Hepatocyte (in vitro differentiated cells): ENCODE measurements at regions not wholly inside any gene's neighbourhood (a gene's known extent, or its start where the extent isn't known, plus 50 kb on each side); places are given as distances from the start of the nearest gene placed in this dataset.
A peak's percentile ranks its signal among the peaks of the same experiment; 100 is the strongest.

ENCODE experiments used
- DNase-seq: peaks from one replicate; pipeline ENCODE4 v3.0.0-alpha.2; 2016; ENCODE audit warnings: low spot score
- H2AFZ ChIP-seq: fragments of 200-600 bp; sonication (generic); 2 replicates; pipeline ENCODE4 v1.6.0; 2016; ENCODE audit warnings: antibody characterized with exemption, mild to moderate bottlenecking
- H3K27ac ChIP-seq: fragments of 200-600 bp; sonication (generic); 2 replicates; pipeline ENCODE4 v1.5.1; 2016; ENCODE audit warnings: mild to moderate bottlenecking
- H3K27me3 ChIP-seq: fragments of 200-600 bp; sonication (generic); 2 replicates; pipeline ENCODE4 v1.6.1; 2016
- H3K36me3 ChIP-seq: fragments of 200-600 bp; sonication (generic); replicated peaks from 2 replicates; pipeline ENCODE4 v1.5.1; 2016; ENCODE audit warnings: low read depth; ENCODE audit not compliant: insufficient read depth
- H3K4me1 ChIP-seq: fragments of 200-600 bp; sonication (generic); 2 replicates; pipeline ENCODE4 v1.5.1; 2016; ENCODE audit warnings: mild to moderate bottlenecking, moderate library complexity; ENCODE audit not compliant: insufficient read depth
- H3K4me2 ChIP-seq: fragments of 200-600 bp; sonication (generic); 2 replicates; pipeline ENCODE4 v1.6.0; 2016
- H3K4me3 ChIP-seq: fragments of 200-600 bp; sonication (generic); 2 replicates; pipeline ENCODE4 v1.5.1; 2016; ENCODE audit warnings: mild to moderate bottlenecking
- H3K79me2 ChIP-seq: fragments of 200-600 bp; sonication (generic); 2 replicates; pipeline ENCODE4 v1.6.0; 2017; ENCODE audit warnings: mild to moderate bottlenecking
- H3K9me2 ChIP-seq: fragments of 200-600 bp; sonication (generic); replicated peaks from 2 replicates; pipeline ENCODE4 v1.6.0; 2017; ENCODE audit warnings: mild to moderate bottlenecking; ENCODE audit not compliant: insufficient read depth
- H3K9me3 ChIP-seq: fragments of 200-600 bp; sonication (generic); 2 replicates; pipeline ENCODE4 v1.5.1; 2016; ENCODE audit warnings: low read depth, mild to moderate bottlenecking
- H4K20me1 ChIP-seq: fragments of 200-600 bp; sonication (generic); 2 replicates; pipeline ENCODE4 v1.6.0; 2016; ENCODE audit warnings: mild to moderate bottlenecking; ENCODE audit not compliant: insufficient read depth, poor library complexity, severe bottlenecking
- EZH2 ChIP-seq: fragments of 200-600 bp; sonication (generic); IDR thresholded peaks from 2 replicates; pipeline ENCODE4 v1.6.1; 2016; ENCODE audit warnings: antibody characterized with exemption, mild to moderate bottlenecking, borderline replicate concordance
- EZH2phosphoT487 ChIP-seq: fragments of 200-600 bp; sonication (generic); IDR thresholded peaks from one replicate; pipeline ENCODE4 v1.6.1; 2018; ENCODE audit warnings: antibody characterized with exemption, mild to moderate bottlenecking, low read depth, moderate library complexity; ENCODE audit not compliant: unreplicated experiment, severe bottlenecking
- WGBS: methylation state at CpG from one replicate; pipeline ENCODE4 v1.1.6; 2016; ENCODE audit warnings: low lambda C conversion rate; ENCODE audit errors: missing lambda C conversion rate; 5-methylcytosine and 5-hydroxymethylcytosine counted together
- TF ChIP-seq, protein P1 (sequence below): fragments of 200-600 bp; sonication (generic); IDR thresholded peaks from 2 replicates; pipeline ENCODE4 v1.5.1; 2016; ENCODE audit warnings: antibody characterized with exemption, mild to moderate bottlenecking; ENCODE audit not compliant: poor library complexity

DNA sequence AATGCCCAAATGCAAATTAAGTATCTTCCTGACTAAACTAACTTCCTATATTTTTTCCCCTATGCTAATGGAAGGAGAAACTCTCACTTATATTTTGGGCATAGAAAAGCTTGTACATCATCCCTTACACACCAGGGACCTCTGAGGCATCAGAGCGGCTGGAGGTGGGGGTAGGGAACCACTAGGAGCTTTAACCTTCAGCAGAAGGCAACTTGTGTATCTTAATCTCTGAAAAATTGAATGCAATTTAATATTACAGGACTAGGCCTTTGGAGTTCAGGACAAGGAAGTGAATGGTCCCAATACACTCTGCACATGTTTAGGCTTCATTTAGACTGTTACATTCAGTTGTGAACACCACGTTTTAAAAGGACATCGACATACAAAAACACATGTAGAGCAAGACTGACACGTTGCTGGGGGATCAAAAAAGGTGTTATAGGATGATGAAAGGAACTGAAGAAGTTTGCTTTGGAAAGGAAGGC is 85.9 kb downstream of the NAV1 start:
- H3K36me3 ChIP-seq: no peaks in the 10 kb centered on the region
- TF ChIP-seq EZH2 (no peak), EZH2phosphoT487 (no peak)
- TF ChIP-seq, protein P1, sequence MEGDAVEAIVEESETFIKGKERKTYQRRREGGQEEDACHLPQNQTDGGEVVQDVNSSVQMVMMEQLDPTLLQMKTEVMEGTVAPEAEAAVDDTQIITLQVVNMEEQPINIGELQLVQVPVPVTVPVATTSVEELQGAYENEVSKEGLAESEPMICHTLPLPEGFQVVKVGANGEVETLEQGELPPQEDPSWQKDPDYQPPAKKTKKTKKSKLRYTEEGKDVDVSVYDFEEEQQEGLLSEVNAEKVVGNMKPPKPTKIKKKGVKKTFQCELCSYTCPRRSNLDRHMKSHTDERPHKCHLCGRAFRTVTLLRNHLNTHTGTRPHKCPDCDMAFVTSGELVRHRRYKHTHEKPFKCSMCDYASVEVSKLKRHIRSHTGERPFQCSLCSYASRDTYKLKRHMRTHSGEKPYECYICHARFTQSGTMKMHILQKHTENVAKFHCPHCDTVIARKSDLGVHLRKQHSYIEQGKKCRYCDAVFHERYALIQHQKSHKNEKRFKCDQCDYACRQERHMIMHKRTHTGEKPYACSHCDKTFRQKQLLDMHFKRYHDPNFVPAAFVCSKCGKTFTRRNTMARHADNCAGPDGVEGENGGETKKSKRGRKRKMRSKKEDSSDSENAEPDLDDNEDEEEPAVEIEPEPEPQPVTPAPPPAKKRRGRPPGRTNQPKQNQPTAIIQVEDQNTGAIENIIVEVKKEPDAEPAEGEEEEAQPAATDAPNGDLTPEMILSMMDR: no peak
- H3K9me2 ChIP-seq: no peaks in the 10 kb centered on the region
- no peaks in the 10 kb centered on the region for H3K27me3 ChIP-seq
- DNase-seq: no peak
- H3K4me3 ChIP-seq: no peak overlapping the region
- 77% methylated on average over 4 of the region's 4 CpGs for WGBS
- H4K20me1 ChIP-seq: no peaks in the 10 kb centered on the region
- no peak overlapping the region for H3K27ac ChIP-seq
- no peak overlapping the region for H2AFZ ChIP-seq
- peaks cover 4% of the 10 kb centered on the region for H3K4me1 ChIP-seq
- no peaks in the 10 kb centered on the region for H3K79me2 ChIP-seq
- H3K9me3 ChIP-seq: no peaks in the 10 kb centered on the region
- no peak overlapping the region for H3K4me2 ChIP-seq

DNA sequence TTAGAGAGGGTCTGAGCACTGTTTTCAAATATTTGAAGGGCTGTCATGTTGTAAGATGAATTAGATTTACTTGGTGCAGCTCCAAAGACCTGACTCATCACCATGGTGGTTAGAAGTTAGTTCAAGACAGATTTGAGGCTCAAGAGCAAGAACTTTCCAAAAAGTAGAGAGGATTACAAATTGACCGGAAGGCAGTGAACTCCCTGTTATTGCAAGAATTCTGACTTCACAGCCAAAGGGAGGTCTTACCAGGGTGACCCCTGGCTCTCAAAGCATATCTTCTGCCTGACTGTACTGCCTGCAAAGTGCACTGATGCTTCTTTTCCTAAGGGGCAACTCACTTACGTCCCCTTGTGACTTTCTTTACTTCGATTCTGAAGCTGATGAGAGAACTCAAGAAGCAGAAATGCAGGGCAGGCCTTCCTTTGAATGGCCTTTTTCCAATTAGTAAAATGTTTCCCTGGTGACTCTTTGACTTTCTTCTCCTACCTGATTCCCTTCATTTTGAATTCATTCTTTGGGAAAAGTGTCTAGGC is 86.4 kb downstream of the NAV1 start:
- Histone ChIP-seq H3K4me1 (peaks cover 4% of the 10 kb centered on the region), H3K27me3 (no peaks in the 10 kb centered on the region), H3K9me2 (no peaks in the 10 kb centered on the region), H3K9me3 (no peaks in the 10 kb centered on the region), H3K27ac (peak overlapping the region; percentile 18), H3K36me3 (no peaks in the 10 kb centered on the region), H3K79me2 (no peaks in the 10 kb centered on the region), H2AFZ (no peak overlapping the region), H3K4me2 (no peak overlapping the region), H3K4me3 (no peak overlapping the region), H4K20me1 (no peaks in the 10 kb centered on the region)
- no peak for DNase-seq
- TF ChIP-seq, protein P1: no peak
- TF ChIP-seq EZH2phosphoT487 (no peak), EZH2 (no peak)
- WGBS: 87% methylated on average over 3 of the region's 3 CpGs

DNA sequence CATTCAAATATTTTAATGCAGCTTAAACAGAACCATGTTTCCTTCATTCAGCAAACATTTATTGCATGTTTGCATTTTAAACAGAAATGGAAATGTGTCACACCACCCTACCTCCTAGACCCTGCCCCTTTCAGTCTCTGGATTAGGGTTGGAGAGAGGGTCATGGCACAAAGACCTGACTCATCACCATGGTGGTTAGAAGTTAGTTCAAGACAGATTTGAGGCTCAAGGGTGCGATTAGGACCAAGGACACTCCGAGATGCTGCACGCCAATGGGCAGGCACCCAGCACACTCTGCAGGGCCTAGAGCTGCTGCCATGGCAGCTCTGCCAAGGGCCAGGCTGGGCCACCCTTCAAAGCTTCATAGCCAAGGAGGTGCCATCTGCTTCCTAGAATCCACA is 86.9 kb downstream of the NAV1 start:
- no peaks in the 10 kb centered on the region for H3K9me2 ChIP-seq
- H3K27ac ChIP-seq: peak overlapping the region; percentile 18
- 98% methylated on average over 3 of the region's 3 CpGs for WGBS
- H3K4me3 ChIP-seq: no peak overlapping the region
- H3K4me2 ChIP-seq: no peak overlapping the region
- no peak for TF ChIP-seq EZH2
- TF ChIP-seq EZH2phosphoT487: no peak
- TF ChIP-seq, protein P1: no peak
- H2AFZ ChIP-seq: no peak overlapping the region
- H3K36me3 ChIP-seq: no peaks in the 10 kb centered on the region
- DNase-seq: no peak
- no peaks in the 10 kb centered on the region for H3K79me2 ChIP-seq
- H3K4me1 ChIP-seq: peaks cover 4% of the 10 kb centered on the region
- no peaks in the 10 kb centered on the region for H3K9me3 ChIP-seq
- no peaks in the 10 kb centered on the region for H4K20me1 ChIP-seq
- no peaks in the 10 kb centered on the region for H3K27me3 ChIP-seq
